Liver (tissue), 8 donors: ENCODE measurements at regions not wholly inside any gene's neighbourhood (a gene's known extent, or its start where the extent isn't known, plus 50 kb on each side); places are given as distances from the start of the nearest gene placed in this dataset.

Source experiments
- DNase-seq: peaks from one replicate; pipeline ENCODE4 v3.0.0-alpha.2; 2017; ENCODE audit warnings: low spot score
- H3K27ac ChIP-seq, 2 donors: one replicate each; pipeline ENCODE4 v1.7.0; 2013; ENCODE audit warnings: inconsistent platforms in 2 of 2, low read length in 2 of 2, control low read depth in 1 of 2, low read depth in 1 of 2, mild to moderate bottlenecking in 1 of 2
- H3K27me3 ChIP-seq, 4 donors: one replicate each; pipeline versions ENCODE4 v1.6.1 to v1.7.0; 2013; ENCODE audit warnings: low read length in 3 of 4, inconsistent platforms in 1 of 4, mild to moderate bottlenecking in 1 of 4, moderate library complexity in 1 of 4; ENCODE audit not compliant: control insufficient read depth in 4 of 4, insufficient read depth in 4 of 4
- H3K36me3 ChIP-seq, 4 donors: one replicate each; pipeline versions ENCODE4 v1.6.1 to v1.7.0; 2013; ENCODE audit warnings: low read length in 3 of 4, mild to moderate bottlenecking in 3 of 4, low read depth in 1 of 4, moderate library complexity in 1 of 4; ENCODE audit not compliant: control insufficient read depth in 4 of 4, insufficient read depth in 3 of 4
- H3K4me1 ChIP-seq, 4 donors: one replicate each; pipeline versions ENCODE4 v1.6.1 to v1.7.0; 2013; ENCODE audit warnings: low read length in 3 of 4, mild to moderate bottlenecking in 3 of 4, moderate library complexity in 1 of 4; ENCODE audit not compliant: control insufficient read depth in 4 of 4, insufficient read depth in 4 of 4
- H3K4me3 ChIP-seq, 3 donors: one replicate each; pipeline versions ENCODE4 v1.6.1 to v1.7.0; 2013; ENCODE audit warnings: low read length in 3 of 3, control low read depth in 1 of 3, low read depth in 1 of 3, mild to moderate bottlenecking in 1 of 3
- H3K9ac ChIP-seq, 2 donors: one replicate each; pipeline ENCODE4 v1.7.0; 2013; ENCODE audit warnings: low read length in 2 of 2, mild to moderate bottlenecking in 2 of 2, moderate library complexity in 2 of 2, control low read depth in 1 of 2, low read depth in 1 of 2
- H3K9me3 ChIP-seq, 4 donors: one replicate each; pipeline versions ENCODE4 v1.6.1 to v1.7.0; 2013; ENCODE audit warnings: low read length in 3 of 4; ENCODE audit not compliant: control insufficient read depth in 4 of 4
- ATF3 ChIP-seq: IDR thresholded peaks from 2 replicates; pipeline ENCODE4 v1.6.1; 2016; ENCODE audit warnings: antibody characterized with exemption
- CTCF ChIP-seq: fragments of 150-350 bp; IDR thresholded peaks from 2 replicates; pipeline ENCODE4 v1.5.1; 2017; ENCODE audit warnings: improper control_type of control experiment, low read depth, low read length; ENCODE audit not compliant: missing input control
- EGR1 ChIP-seq, 2 donors: IDR thresholded peaks; 2 replicates each; pipeline ENCODE4 v1.6.1; 2016 to 2018; ENCODE audit warnings: antibody characterized with exemption in 2 of 2, low read depth in 2 of 2
- FOXA1 ChIP-seq: IDR thresholded peaks from 2 replicates; pipeline ENCODE4 v1.6.1; 2016; ENCODE audit warnings: antibody characterized with exemption
- GABPA ChIP-seq, 2 donors: IDR thresholded peaks in 1 of 2; conservative IDR thresholded peaks in 1 of 2; 2 replicates each; pipeline ENCODE4 v1.6.1; 2016; ENCODE audit warnings: antibody characterized with exemption in 2 of 2, mild to moderate bottlenecking in 1 of 2, moderate library complexity in 1 of 2
- HNF4A ChIP-seq, 2 donors: conservative IDR thresholded peaks; 2 replicates each; pipeline ENCODE4 v1.6.1; 2016; ENCODE audit warnings: antibody characterized with exemption in 2 of 2, mild to moderate bottlenecking in 2 of 2
- HNF4G ChIP-seq: IDR thresholded peaks from 2 replicates; pipeline ENCODE4 v1.6.1; 2016; ENCODE audit warnings: antibody characterized with exemption
- JUND ChIP-seq, 2 donors: IDR thresholded peaks; 2 replicates each; pipeline ENCODE4 v1.6.1; 2016; ENCODE audit warnings: antibody characterized with exemption in 2 of 2
- MAX ChIP-seq: IDR thresholded peaks from 2 replicates; pipeline ENCODE4 v1.6.1; 2016; ENCODE audit warnings: antibody characterized with exemption
- NR2F2 ChIP-seq: IDR thresholded peaks from 2 replicates; pipeline ENCODE4 v1.6.1; 2016; ENCODE audit warnings: antibody characterized with exemption
- RAD21 ChIP-seq, 2 donors: IDR thresholded peaks; 2 replicates each; pipeline ENCODE4 v1.6.1; 2016; ENCODE audit warnings: antibody characterized with exemption in 2 of 2, mild to moderate bottlenecking in 2 of 2
- REST ChIP-seq: IDR thresholded peaks from 2 replicates; pipeline ENCODE4 v1.6.1; 2016; ENCODE audit warnings: antibody characterized with exemption, mild to moderate bottlenecking
- RXRA ChIP-seq, 2 donors: IDR thresholded peaks; 2 replicates each; pipeline ENCODE4 v1.6.1; 2017 to 2018; ENCODE audit warnings: antibody characterized with exemption in 2 of 2, mild to moderate bottlenecking in 1 of 2
- SP1 ChIP-seq: IDR thresholded peaks from 2 replicates; pipeline ENCODE4 v1.6.1; 2018; ENCODE audit warnings: antibody characterized with exemption, mild to moderate bottlenecking
- YY1 ChIP-seq: IDR thresholded peaks from 2 replicates; pipeline ENCODE4 v1.6.1; 2016; ENCODE audit warnings: antibody characterized with exemption, mild to moderate bottlenecking
- ZBTB33 ChIP-seq: IDR thresholded peaks from 2 replicates; pipeline ENCODE4 v1.6.1; 2016; ENCODE audit warnings: antibody characterized with exemption
- WGBS: extraction: QIAGEN DNeasy Blood & Tissue Kit; methylation state at CpG from one replicate; pipeline ENCODE4 v1.1.7; 2013; 5-methylcytosine and 5-hydroxymethylcytosine counted together
- donor health status: healthy.
- donor health status: healthy.
- donor health status: healthy.
- donor health status: healthy.
- donor health status: healthy.

GRCh38 chr2:111666160-111666559 lies 217.8 kb downstream of the ANAPC1 start:
- Histone ChIP-seq H3K4me1 (peaks cover under 1 to 4% (median 2%) of the 10 kb centered on the region in 4 donors), H3K36me3 (no peaks in the 10 kb centered on the region), H3K9ac (no peak overlapping the region), H3K4me3 (no peak overlapping the region), H3K27ac (no peak overlapping the region), H3K9me3 (no peaks in the 10 kb centered on the region), H3K27me3 (no peaks in the 10 kb centered on the region)
- WGBS = over 99% methylated on average over 2 of the region's 2 CpGs
- TF ChIP-seq SP1 (no peak), REST (no peak), ZBTB33 (no peak), HNF4A (conservative IDR thresholded peaks at IDR 0.05) (no peak), NR2F2 (no peak), HNF4G (no peak), GABPA (IDR thresholded peaks at IDR 0.05 in 1 of 2, conservative IDR thresholded peaks at IDR 0.05 in 1 of 2) (no peak), YY1 (no peak), CTCF (no peak), MAX (no peak), JUND (IDR thresholded peaks at IDR 0.05) (no peak)
- DNase-seq = no peak

GRCh38 chr2:111667001-111667400 lies 217.0 kb downstream of the ANAPC1 start:
- Histone ChIP-seq H3K4me1 (peaks cover 5 to 11% (median 8%) of the 10 kb centered on the region in 4 donors), H3K4me3 (no peak overlapping the region), H3K9me3 (no peaks in the 10 kb centered on the region), H3K27ac (no peak overlapping the region), H3K27me3 (no peaks in the 10 kb centered on the region), H3K36me3 (no peaks in the 10 kb centered on the region), H3K9ac (no peak overlapping the region)
- 90% methylated on average over 8 of the region's 8 CpGs for WGBS
- DNase-seq = no peak
- TF ChIP-seq CTCF (no peak), SP1 (no peak), RAD21 (IDR thresholded peaks at IDR 0.05) (no peak), EGR1 (IDR thresholded peaks at IDR 0.05; ENCODE audit: low read depth in 2 of 2) (no peak), FOXA1 (no peak), RXRA (IDR thresholded peaks at IDR 0.05) (no peak), ATF3 (no peak), REST (no peak), MAX (no peak)
